Fibroblast of mammary gland (primary cell): ENCODE measurements at regions not wholly inside any gene's neighbourhood (a gene's known extent, or its start where the extent isn't known, plus 50 kb on each side); places are given as distances from the start of the nearest gene placed in this dataset.
A peak's percentile ranks its signal among the peaks of the same experiment; 100 is the strongest.

ENCODE experiments used
- DNase-seq: peaks from one replicate; pipeline ENCODE4 v3.0.0-alpha.2; 2010; ENCODE audit warnings: low read depth
- H3K4me3 ChIP-seq: 2 replicates; pipeline ENCODE4 v1.5.1; 2011; ENCODE audit warnings: low read depth, mild to moderate bottlenecking, low read length, moderate library complexity; ENCODE audit not compliant: control insufficient read depth
- TF ChIP-seq, protein P1 (sequence below): conservative IDR thresholded peaks from 2 replicates; pipeline ENCODE4 v1.5.1; 2011; ENCODE audit warnings: low read depth, low read length, inconsistent platforms; ENCODE audit not compliant: control insufficient read depth, insufficient read depth

DNA sequence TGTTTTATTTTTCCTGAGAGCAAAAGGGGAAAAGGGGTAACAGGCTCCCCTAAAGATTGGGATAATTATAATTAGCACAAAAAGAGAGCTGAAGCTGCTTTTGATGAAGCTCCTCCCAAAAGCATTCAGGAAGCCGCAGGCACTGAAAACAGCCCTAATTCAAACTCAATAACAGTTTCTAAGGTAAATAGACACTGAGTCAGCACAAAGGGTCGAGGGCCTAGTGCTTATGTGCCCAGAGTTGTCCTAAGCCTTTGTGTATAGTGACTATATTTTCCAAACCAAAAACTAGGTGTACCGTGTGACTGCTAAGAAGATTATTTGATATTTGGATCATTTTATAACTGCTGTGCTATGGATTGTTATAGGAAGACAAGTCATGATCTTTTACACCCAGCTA lies 67.7 kb downstream of the HMHB1 start:
- no peak overlapping the region for H3K4me3 ChIP-seq
- no peak for DNase-seq
- TF ChIP-seq, protein P1, sequence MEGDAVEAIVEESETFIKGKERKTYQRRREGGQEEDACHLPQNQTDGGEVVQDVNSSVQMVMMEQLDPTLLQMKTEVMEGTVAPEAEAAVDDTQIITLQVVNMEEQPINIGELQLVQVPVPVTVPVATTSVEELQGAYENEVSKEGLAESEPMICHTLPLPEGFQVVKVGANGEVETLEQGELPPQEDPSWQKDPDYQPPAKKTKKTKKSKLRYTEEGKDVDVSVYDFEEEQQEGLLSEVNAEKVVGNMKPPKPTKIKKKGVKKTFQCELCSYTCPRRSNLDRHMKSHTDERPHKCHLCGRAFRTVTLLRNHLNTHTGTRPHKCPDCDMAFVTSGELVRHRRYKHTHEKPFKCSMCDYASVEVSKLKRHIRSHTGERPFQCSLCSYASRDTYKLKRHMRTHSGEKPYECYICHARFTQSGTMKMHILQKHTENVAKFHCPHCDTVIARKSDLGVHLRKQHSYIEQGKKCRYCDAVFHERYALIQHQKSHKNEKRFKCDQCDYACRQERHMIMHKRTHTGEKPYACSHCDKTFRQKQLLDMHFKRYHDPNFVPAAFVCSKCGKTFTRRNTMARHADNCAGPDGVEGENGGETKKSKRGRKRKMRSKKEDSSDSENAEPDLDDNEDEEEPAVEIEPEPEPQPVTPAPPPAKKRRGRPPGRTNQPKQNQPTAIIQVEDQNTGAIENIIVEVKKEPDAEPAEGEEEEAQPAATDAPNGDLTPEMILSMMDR = no peak

DNA sequence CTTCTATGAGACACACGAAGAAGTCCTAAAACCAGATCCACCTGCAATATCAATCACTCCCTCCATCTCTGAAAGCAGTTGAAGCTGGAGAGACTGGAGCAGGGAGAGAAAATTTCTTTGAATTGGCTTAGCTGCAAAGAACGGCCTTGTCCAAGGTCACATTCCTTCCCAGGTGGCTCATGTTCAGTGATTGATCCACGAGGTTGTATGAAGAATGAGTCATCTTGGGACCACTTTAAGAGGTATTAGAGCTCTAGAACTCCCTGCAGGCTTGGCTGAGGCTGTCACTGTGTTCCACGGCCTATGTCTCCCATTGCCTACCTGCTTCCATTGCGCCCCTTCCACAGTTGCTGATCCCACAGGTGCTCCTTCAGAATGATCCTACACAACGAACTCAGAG lies 68.2 kb downstream of the HMHB1 start:
- DNase-seq = no peak
- H3K4me3 ChIP-seq = no peak overlapping the region

DNA sequence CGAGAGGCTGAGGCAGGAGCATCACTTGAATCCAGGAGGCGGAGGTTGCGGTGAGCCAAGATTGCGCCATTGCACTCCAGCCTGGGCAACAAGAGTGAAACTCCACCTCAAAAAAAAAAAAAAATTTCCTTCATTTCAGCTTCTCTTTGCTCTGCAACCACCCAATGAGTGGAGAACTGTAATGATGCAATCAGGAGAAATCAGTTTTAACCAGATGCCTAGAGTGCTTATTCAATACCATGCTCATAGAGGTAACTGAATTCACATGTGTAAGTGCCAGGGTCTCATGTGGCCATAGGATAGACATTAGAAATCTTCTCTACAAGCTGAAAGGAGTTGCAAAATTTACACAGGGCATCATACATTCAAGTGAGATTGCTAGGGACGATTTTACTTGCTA lies 70.6 kb downstream of the HMHB1 start:
- no peak for DNase-seq
- no peak overlapping the region for H3K4me3 ChIP-seq
- TF ChIP-seq, protein P1 = no peak

More for the DNA sequence above, 68.2 kb downstream of the HMHB1 start:
- TF ChIP-seq, protein P1 = no peak

DNA sequence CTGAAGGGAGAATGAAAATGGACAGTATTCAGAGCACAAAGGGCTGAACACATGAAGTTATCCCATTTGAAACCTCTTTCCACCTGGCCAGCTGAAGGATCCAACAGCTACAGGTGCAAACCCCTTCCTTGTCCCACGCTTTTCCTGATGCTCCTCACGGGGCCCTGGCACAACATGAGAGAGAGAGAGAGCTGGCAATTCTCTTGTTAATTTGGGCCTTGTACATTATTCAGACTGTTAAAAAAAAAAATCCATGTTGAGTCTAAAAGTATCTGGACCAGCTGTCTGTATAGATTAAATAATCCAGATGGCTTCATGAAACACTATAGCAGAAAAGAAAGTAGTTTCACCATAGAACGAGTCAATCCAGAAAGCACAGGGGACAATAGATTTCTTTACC lies 74.1 kb downstream of the HMHB1 start:
- H3K4me3 ChIP-seq = no peak overlapping the region
- TF ChIP-seq, protein P1 = no peak
- DNase-seq = no peak

DNA sequence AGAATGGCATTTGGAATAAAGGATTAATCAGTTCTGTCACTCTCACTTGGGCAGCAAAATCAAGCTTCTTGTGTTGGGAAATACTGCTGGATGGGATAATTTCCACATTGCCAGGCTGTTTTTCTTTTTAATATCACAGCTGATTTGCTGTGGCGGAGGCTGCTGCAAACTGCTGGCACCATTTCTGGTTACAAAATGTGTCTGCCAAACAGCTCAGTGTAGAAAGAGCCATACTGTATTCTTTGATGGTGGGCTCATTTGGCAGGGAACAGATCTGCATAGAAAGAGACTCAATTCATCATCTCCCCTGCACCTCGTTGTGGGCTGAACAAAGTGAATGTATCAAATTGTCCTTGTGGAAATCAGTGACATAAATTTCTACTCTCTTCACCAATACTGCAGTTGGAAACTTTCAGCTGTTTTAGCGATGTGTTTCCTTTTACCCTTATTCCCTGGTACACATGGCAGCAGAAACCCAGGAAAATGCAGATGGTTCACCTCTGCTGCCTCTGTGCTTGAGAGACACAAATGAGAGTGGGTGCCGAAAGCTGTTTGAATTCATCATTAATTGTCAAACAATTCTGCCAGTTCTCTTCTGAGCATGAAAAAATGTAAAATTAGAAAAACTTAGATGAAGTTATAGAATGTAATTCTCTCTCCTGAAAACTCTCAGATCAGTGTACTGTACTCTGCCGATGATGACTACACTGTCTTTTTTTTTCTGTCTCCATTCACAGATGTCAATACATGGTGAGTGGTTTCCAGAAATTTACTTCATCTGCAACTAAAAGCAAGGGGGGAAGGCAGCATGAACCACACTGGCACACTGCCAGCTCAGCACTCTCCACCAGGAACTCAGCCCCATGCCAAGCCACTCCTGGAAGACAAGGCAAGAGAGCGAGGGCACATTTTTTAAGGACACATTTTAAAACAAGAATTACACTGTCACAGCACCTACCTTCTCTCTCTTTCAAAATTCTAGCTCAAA lies 75.0 kb downstream of the HMHB1 start:
- TF ChIP-seq, protein P1 = no peak
- H3K4me3 ChIP-seq = no peak overlapping the region
- DNase-seq = peak; percentile 78

DNA sequence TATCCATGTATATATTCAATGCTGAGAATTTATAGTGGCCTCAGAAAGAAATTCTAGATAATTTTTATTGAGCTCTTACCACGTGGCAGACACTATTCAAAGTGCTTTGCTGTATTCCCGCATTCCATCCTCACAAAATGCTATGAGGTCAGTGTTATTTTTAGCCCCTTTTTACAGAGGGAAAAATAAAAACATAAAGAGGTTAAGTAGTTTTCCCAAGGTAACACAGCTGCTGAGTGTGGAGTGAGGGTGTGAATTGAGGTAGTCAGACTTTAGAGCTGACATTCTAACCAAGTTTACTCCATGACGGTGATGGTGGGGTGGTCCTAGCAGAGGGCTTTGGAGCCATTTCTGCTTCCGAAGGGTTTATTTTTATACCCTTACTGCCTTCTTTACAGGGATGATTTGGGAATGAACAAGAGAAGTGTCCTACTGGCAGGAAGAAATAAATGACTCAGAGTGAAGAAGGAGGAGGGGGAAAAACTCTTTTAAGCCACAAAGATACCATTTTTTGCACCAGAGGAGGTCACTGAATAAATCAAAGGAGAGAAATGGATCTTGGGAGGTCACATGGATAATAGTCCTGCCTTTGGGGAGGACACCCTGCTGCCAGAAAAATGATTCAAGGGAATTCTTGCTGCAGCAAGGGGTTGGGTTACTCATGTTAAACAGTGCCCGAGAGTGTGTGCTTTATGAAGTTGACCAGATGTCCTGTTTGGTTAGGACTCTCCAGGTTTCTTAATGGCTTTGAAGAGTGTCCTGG lies 76.1 kb downstream of the HMHB1 start:
- TF ChIP-seq, protein P1 = no peak
- no peak overlapping the region for H3K4me3 ChIP-seq
- peak; percentile 90 for DNase-seq
